BJ (cell line): ENCODE measurements at regions not wholly inside any gene's neighbourhood (a gene's known extent, or its start where the extent isn't known, plus 50 kb on each side); places are given as distances from the start of the nearest gene placed in this dataset.

Experiments
- CTCF ChIA-PET: fragments of 350-600 bp; formaldehyde crosslinking; extraction: SDS; loops from one replicate; lab custom pipeline; 2021; ENCODE audit warnings: antibody characterized with exemption, inconsistent platforms; lab: Yijun Ruan, JAX
- POLR2A ChIA-PET: fragments of 300-600 bp; sonication (Branson Sonifier 250); formaldehyde crosslinking; extraction: SDS; loops from one replicate; lab custom pipeline; 2021; ENCODE audit warnings: antibody characterized with exemption; lab: Charles Lee
- DNase-seq: peaks from one replicate; pipeline ENCODE4 v3.0.0-alpha.2; 2011; ENCODE audit warnings: low read depth
- H3K27me3 ChIP-seq: 2 replicates; pipeline ENCODE4 v1.6.0; 2011; ENCODE audit warnings: low read length; ENCODE audit not compliant: control insufficient read depth, insufficient read depth
- H3K36me3 ChIP-seq: 2 replicates; pipeline ENCODE4 v1.5.1; 2011; ENCODE audit warnings: low read length; ENCODE audit not compliant: control insufficient read depth, insufficient read depth
- H3K4me3 ChIP-seq: 2 replicates; pipeline ENCODE4 v1.5.1; 2011; ENCODE audit warnings: low read depth, mild to moderate bottlenecking, control low read depth, low read length
- CTCF ChIP-seq: IDR thresholded peaks from 2 replicates; pipeline ENCODE4 v1.5.1; 2011; ENCODE audit warnings: low read depth, mild to moderate bottlenecking, control low read depth, inconsistent platforms, low read length, moderate library complexity; ENCODE audit not compliant: insufficient read depth

- Histone ChIP-seq H3K36me3 (no peaks in the 10 kb centered on the region), H3K27me3 (no peaks in the 10 kb centered on the region), H3K4me3 (no peak overlapping the region)
- TF ChIP-seq CTCF = no peak
- POLR2A ChIA-PET = no interaction called here
- DNase-seq = peak; percentile 43
- CTCF ChIA-PET = interaction anchor here (0.5 to 2.1 kb wide), 4 partner anchors 13 to 110 kb away, joined by 3 to 5 read pairs (median 4); no protein-coding TSS in a partner anchor
Measured at GRCh38 chr18:55124078-55124763, 165.0 kb upstream of the CCDC68 start.

- CTCF ChIA-PET = interaction anchor here (1.2 to 2.1 kb wide), 3 partner anchors 12 to 111 kb away, joined by 3 to 5 read pairs (median 4); no protein-coding TSS in a partner anchor
- H3K4me3 ChIP-seq = no peak overlapping the region
- POLR2A ChIA-PET = no interaction called here
- no peak for DNase-seq
- no peaks in the 10 kb centered on the region for H3K27me3 ChIP-seq
- H3K36me3 ChIP-seq = no peaks in the 10 kb centered on the region
- no peak for TF ChIP-seq CTCF
Measured at GRCh38 chr18:55123361-55123760, 164.1 kb upstream of the CCDC68 start.

- TF ChIP-seq CTCF = no peak
- Histone ChIP-seq H3K27me3 (no peaks in the 10 kb centered on the region), H3K36me3 (no peaks in the 10 kb centered on the region), H3K4me3 (no peak overlapping the region)
- POLR2A ChIA-PET = no interaction called here
- CTCF ChIA-PET = no interaction called here
- no peak for DNase-seq
Measured at GRCh38 chr18:55121397-55122170, 162.3 kb upstream of the CCDC68 start.

GRCh38 chr18:55120896-55121295 lies 161.6 kb upstream of the CCDC68 start:
- H3K36me3 ChIP-seq = no peaks in the 10 kb centered on the region
- POLR2A ChIA-PET = no interaction called here
- CTCF ChIA-PET = no interaction called here
- TF ChIP-seq CTCF = no peak
- no peaks in the 10 kb centered on the region for H3K27me3 ChIP-seq
- no peak for DNase-seq
- H3K4me3 ChIP-seq = no peak overlapping the region

GRCh38 chr18:55119434-55119833 lies 160.2 kb upstream of the CCDC68 start:
- ChIA-PET CTCF (interaction anchor here (0.6 kb wide), 1 partner anchor 36 kb away, joined by 3 read pairs; no protein-coding TSS in a partner anchor), POLR2A (no interaction called here)
- Histone ChIP-seq H3K27me3 (no peaks in the 10 kb centered on the region), H3K36me3 (no peaks in the 10 kb centered on the region), H3K4me3 (no peak overlapping the region)
- no peak for DNase-seq
- TF ChIP-seq CTCF = no peak
